AG09319 (cell line): ENCODE measurements at regions not wholly inside any gene's neighbourhood (a gene's known extent, or its start where the extent isn't known, plus 50 kb on each side); places are given as distances from the start of the nearest gene placed in this dataset.

Experiments
- DNase-seq: peaks from one replicate; pipeline ENCODE4 v3.0.0-alpha.2; 2010; ENCODE audit warnings: low read depth; ENCODE audit errors: extremely low read depth
- CTCF ChIP-seq: IDR thresholded peaks from 2 replicates; pipeline ENCODE4 v1.5.1; 2011; ENCODE audit warnings: low read depth, mild to moderate bottlenecking, inconsistent platforms, low read length, moderate library complexity

GRCh38 chr12:126243814-126244440 is 1178.7 kb downstream of the AACS start:
- TF ChIP-seq CTCF, result no peak
- no peak for DNase-seq

- no peak for TF ChIP-seq CTCF
These were observed 1182.7 kb downstream of the AACS start for GRCh38 chr12:126247936-126248335.

GRCh38 chr12:126248871-126249403 is 1183.7 kb downstream of the AACS start:
- DNase-seq, result no peak
- TF ChIP-seq CTCF, result no peak

More at GRCh38 chr12:126247936-126248335, 1182.7 kb downstream of the AACS start:
- DNase-seq, result no peak

GRCh38 chr12:126258190-126258589 is 1193.0 kb downstream of the AACS start:
- no peak for TF ChIP-seq CTCF
- no peak for DNase-seq

GRCh38 chr12:126262829-126263228 is 1197.6 kb downstream of the AACS start:
- no peak for DNase-seq
- TF ChIP-seq CTCF, result no peak

GRCh38 chr12:126268222-126268621 is 1203.0 kb downstream of the AACS start:
- no peak for DNase-seq
- no peak for TF ChIP-seq CTCF

GRCh38 chr12:126271159-126271558 is 1205.9 kb downstream of the AACS start:
- TF ChIP-seq CTCF, result no peak
- DNase-seq, result no peak
